PC-9 (cell line): ENCODE measurements at regions not wholly inside any gene's neighbourhood (a gene's known extent, or its start where the extent isn't known, plus 50 kb on each side); places are given as distances from the start of the nearest gene placed in this dataset.

ENCODE experiments used
- BruUV-seq: library from RNA; stranded (reverse); fragments of 400-500 nt; replicated peaks from 2 replicates; lab custom pipeline; 2021; lab: Mats Ljungman, UMichigan
- CTCF ChIA-PET: fragments of 300-600 bp; sonication (Branson Sonifier 250); formaldehyde crosslinking; loops from one replicate; lab custom pipeline; 2022; ENCODE audit warnings: antibody characterized with exemption; lab: Charles Lee
- POLR2A ChIA-PET: fragments of 300-600 bp; sonication (Branson Sonifier 250); formaldehyde crosslinking; loops from one replicate; lab custom pipeline; 2022; ENCODE audit warnings: antibody characterized with exemption; ENCODE audit not compliant: unreplicated experiment; lab: Charles Lee
- DNase-seq, 2 experiments: peaks; one replicate each; pipeline versions ENCODE4 v3.0.0 to v3.0.0-alpha.2; 2015 to 2022; ENCODE audit warnings: mixed read lengths in 1 of 2
- H2AFZ ChIP-seq: fragments of 200-600 bp; sonication (generic); 2 replicates; pipeline ENCODE4 v1.8.1; 2017; ENCODE audit warnings: antibody characterized with exemption
- H3F3A ChIP-seq: fragments of 200-600 bp; sonication (generic); 2 replicates; pipeline ENCODE4 v1.8.1; 2017; ENCODE audit warnings: antibody characterized with exemption, mild to moderate bottlenecking, low read depth; ENCODE audit not compliant: insufficient read depth
- H3K27ac ChIP-seq: fragments of 200-600 bp; sonication (generic); 2 replicates; pipeline ENCODE4 v1.6.1; 2016; ENCODE audit warnings: mixed run types
- H3K27me3 ChIP-seq: fragments of 200-600 bp; sonication (generic); 2 replicates; pipeline ENCODE4 v1.6.1; 2016; ENCODE audit warnings: low read depth, mixed run types; ENCODE audit not compliant: insufficient read depth
- H3K36me3 ChIP-seq: fragments of 200-600 bp; sonication (generic); 2 replicates; pipeline ENCODE4 v1.6.1; 2016; ENCODE audit warnings: low read depth, mixed run types
- H3K4me1 ChIP-seq: fragments of 200-600 bp; sonication (generic); replicated peaks from 2 replicates; pipeline ENCODE4 v1.6.1; 2016; ENCODE audit warnings: mixed run types; ENCODE audit not compliant: insufficient read depth
- H3K4me2 ChIP-seq: fragments of 200-600 bp; sonication (generic); 2 replicates; pipeline ENCODE4 v1.6.1; 2017; ENCODE audit warnings: mixed run types
- H3K4me3 ChIP-seq: fragments of 200-600 bp; sonication (generic); 2 replicates; pipeline ENCODE4 v1.6.1; 2016; ENCODE audit warnings: mixed run types
- H3K79me2 ChIP-seq: fragments of 200-600 bp; sonication (generic); 2 replicates; pipeline ENCODE4 v1.6.1; 2017; ENCODE audit warnings: low read depth, mixed run types
- H3K9me2 ChIP-seq: fragments of 200-600 bp; sonication (generic); 2 replicates; pipeline ENCODE4 v1.8.1; 2017; ENCODE audit warnings: mild to moderate bottlenecking; ENCODE audit not compliant: insufficient read depth
- H3K9me3 ChIP-seq: fragments of 200-600 bp; sonication (generic); 2 replicates; pipeline ENCODE4 v1.8.1; 2016; ENCODE audit warnings: low read depth; ENCODE audit not compliant: insufficient read depth
- H4K20me1 ChIP-seq: fragments of 200-600 bp; sonication (generic); 2 replicates; pipeline ENCODE4 v1.8.1; 2017; ENCODE audit not compliant: insufficient read depth
- EZH2 ChIP-seq: fragments of 200-600 bp; sonication (generic); IDR thresholded peaks from 2 replicates; pipeline ENCODE4 v1.8.0; 2017; ENCODE audit warnings: antibody characterized with exemption, low read depth
- intact Hi-C: fragments of 100-400 bp; cut with micrococcal nuclease; formaldehyde crosslinking; loops from one replicate; pipeline ENCODE4 v1.10.0; 2022; ENCODE audit not compliant: unreplicated experiment
- TF ChIP-seq, protein P1 (sequence below): fragments of 200-600 bp; sonication (generic); conservative IDR thresholded peaks from 2 replicates; pipeline ENCODE4 v1.6.1; 2017; ENCODE audit warnings: mixed run types, antibody characterized with exemption, mild to moderate bottlenecking, moderate library complexity

DNA sequence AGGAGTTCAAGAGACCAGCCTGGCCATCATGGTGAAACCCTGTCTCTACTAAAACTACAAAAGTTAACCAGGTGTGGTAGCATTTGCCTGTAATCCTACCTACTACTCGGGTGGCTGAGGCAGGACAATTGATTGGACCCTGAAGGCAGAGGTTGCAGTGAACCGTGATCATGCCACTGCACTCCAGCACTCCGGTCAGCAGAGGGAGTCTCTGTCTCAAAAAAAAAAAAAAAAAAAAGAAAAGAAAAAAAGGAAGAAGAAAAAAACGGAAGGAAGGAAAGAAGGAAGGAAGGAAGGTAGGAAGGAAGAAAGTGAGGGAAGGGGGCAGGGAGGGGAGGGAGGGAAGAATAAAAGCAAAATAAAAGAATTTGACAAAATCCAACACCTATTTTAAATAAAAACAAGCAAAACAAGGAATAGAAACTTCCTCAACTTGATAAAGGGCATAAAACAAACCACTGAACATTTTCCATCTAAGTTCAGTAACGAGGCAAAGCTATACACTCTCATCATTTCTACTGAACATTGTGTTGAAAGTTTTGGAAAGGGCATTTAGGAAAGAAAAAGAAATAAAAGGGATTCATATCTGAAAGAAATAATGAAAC lies 411.6 kb upstream of the SLITRK5 start:
- no peaks in the 10 kb centered on the region for H4K20me1 ChIP-seq
- ChIA-PET POLR2A (no interaction called here), CTCF (no interaction called here)
- no peak overlapping the region for H3K27ac ChIP-seq
- no peaks in the 10 kb centered on the region for H3K9me3 ChIP-seq
- TF ChIP-seq, protein P1, sequence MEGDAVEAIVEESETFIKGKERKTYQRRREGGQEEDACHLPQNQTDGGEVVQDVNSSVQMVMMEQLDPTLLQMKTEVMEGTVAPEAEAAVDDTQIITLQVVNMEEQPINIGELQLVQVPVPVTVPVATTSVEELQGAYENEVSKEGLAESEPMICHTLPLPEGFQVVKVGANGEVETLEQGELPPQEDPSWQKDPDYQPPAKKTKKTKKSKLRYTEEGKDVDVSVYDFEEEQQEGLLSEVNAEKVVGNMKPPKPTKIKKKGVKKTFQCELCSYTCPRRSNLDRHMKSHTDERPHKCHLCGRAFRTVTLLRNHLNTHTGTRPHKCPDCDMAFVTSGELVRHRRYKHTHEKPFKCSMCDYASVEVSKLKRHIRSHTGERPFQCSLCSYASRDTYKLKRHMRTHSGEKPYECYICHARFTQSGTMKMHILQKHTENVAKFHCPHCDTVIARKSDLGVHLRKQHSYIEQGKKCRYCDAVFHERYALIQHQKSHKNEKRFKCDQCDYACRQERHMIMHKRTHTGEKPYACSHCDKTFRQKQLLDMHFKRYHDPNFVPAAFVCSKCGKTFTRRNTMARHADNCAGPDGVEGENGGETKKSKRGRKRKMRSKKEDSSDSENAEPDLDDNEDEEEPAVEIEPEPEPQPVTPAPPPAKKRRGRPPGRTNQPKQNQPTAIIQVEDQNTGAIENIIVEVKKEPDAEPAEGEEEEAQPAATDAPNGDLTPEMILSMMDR, result peak; percentile 55
- no peak for TF ChIP-seq EZH2
- DNase-seq, result peak in 1 of 2 experiments; percentile 8
- H3K9me2 ChIP-seq, result no peaks in the 10 kb centered on the region
- H3K4me1 ChIP-seq, result no peaks in the 10 kb centered on the region
- H2AFZ ChIP-seq, result 0 out of 2 replicates have a peak overlapping the region, but pooled peaks have one; percentile 22
- H3F3A ChIP-seq, result no peaks in the 10 kb centered on the region
- BruUV-seq, result no TSS peak
- H3K79me2 ChIP-seq, result no peaks in the 10 kb centered on the region
- no peak overlapping the region for H3K4me2 ChIP-seq
- H3K4me3 ChIP-seq, result no peak overlapping the region
- H3K36me3 ChIP-seq, result no peaks in the 10 kb centered on the region
- H3K27me3 ChIP-seq, result no peaks in the 10 kb centered on the region
- intact Hi-C loops, result loop anchor here (10.0 kb wide), 1 partner anchor 405 kb away; no protein-coding TSS in a partner anchor

DNA sequence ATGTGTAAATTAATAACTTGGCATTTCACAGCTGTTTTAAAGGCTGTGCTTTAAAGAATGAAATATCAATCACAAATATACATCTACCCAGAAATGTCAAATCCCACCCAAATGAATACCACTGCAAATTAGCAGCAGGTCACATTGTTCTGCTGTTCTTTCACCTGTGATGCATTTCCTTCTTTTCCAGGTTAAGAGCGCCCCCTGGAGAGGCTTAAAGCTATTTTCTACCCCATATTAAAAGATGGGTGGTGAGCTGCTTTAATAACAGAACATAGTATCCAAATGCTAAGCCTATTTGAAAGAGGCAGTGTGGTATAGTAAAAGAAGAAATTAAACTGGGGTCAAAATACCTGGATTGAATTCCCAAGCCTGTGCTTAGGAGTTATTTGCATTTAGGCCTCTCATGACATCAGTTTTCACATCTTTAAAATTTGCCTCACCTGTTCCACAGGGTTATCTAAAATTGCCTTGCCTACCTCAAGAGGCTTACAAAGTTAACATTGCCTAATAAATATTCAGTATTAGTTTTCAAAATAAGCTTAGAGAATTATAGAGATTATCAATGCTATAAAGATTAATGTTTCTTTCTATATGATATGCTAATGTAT lies 396.9 kb upstream of the SLITRK5 start:
- ChIA-PET POLR2A (no interaction called here), CTCF (interaction anchor here (1.5 kb wide), 1 partner anchor 404 kb away, joined by 6 read pairs; no protein-coding TSS in a partner anchor)
- H3K36me3 ChIP-seq, result no peaks in the 10 kb centered on the region
- H3K9me3 ChIP-seq, result no peaks in the 10 kb centered on the region
- no peak overlapping the region for H3K27ac ChIP-seq
- TF ChIP-seq, protein P1, result peak; percentile 88
- TF ChIP-seq EZH2, result no peak
- H2AFZ ChIP-seq, result no peak overlapping the region
- H3K4me3 ChIP-seq, result no peak overlapping the region
- no peaks in the 10 kb centered on the region for H3K79me2 ChIP-seq
- DNase-seq, result peak; percentile 32 to 37
- BruUV-seq, result no TSS peak
- no peak overlapping the region for H3K4me2 ChIP-seq
- H3F3A ChIP-seq, result no peaks in the 10 kb centered on the region
- H3K4me1 ChIP-seq, result no peaks in the 10 kb centered on the region
- no peaks in the 10 kb centered on the region for H3K9me2 ChIP-seq
- 0 out of 2 replicates have a peak, but pooled peaks cover 3% of the 10 kb centered on the region for H4K20me1 ChIP-seq
- no peaks in the 10 kb centered on the region for H3K27me3 ChIP-seq
- intact Hi-C loops, result loop anchor here (1.0 to 10.0 kb wide), 3 partner anchors 404 to 1300 kb away; no protein-coding TSS in a partner anchor

DNA sequence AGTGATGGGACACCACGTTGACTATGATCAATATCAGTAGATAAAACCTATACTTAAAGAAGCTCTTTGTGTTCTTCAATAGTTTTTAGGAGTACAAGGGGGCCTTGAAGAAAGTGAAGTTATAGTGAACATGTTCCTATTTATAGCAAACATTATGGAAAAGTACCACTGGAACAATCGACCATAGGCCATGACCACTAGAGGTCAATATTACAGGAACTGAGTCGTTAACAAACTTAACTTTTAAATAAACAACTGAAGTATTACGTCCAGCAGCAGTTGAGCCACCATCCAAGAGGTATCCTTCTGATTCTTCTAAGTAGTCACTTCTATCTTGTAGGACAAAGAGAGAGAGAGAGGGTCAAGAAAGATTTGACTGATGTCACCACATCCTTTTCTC lies 391.0 kb upstream of the SLITRK5 start:
- CTCF ChIA-PET, result no interaction called here
- TF ChIP-seq EZH2, result no peak
- TF ChIP-seq, protein P1, result no peak
- no peak for DNase-seq

More for the DNA sequence above, 391.0 kb upstream of the SLITRK5 start:
- no peaks in the 10 kb centered on the region for H4K20me1 ChIP-seq
- H3K79me2 ChIP-seq, result no peaks in the 10 kb centered on the region
- H3K27ac ChIP-seq, result no peak overlapping the region
- no peaks in the 10 kb centered on the region for H3F3A ChIP-seq
- H3K4me1 ChIP-seq, result no peaks in the 10 kb centered on the region
- intact Hi-C loops, result no loop called here
- no peak overlapping the region for H2AFZ ChIP-seq
- no peak overlapping the region for H3K4me2 ChIP-seq
- H3K9me2 ChIP-seq, result no peaks in the 10 kb centered on the region
- no peaks in the 10 kb centered on the region for H3K27me3 ChIP-seq
- no peaks in the 10 kb centered on the region for H3K9me3 ChIP-seq
- POLR2A ChIA-PET, result no interaction called here
- H3K4me3 ChIP-seq, result no peak overlapping the region
- BruUV-seq, result no TSS peak
- no peaks in the 10 kb centered on the region for H3K36me3 ChIP-seq
